SK-N-SH (cell line): ENCODE measurements at regions not wholly inside any gene's neighbourhood (a gene's known extent, or its start where the extent isn't known, plus 50 kb on each side); places are given as distances from the start of the nearest gene placed in this dataset.

Experiments used
- CHD2 ChIP-seq: fragments of 150-350 bp; IDR thresholded peaks from 2 replicates; pipeline ENCODE4 v1.6.1; 2018; ENCODE audit warnings: low read length; ENCODE audit not compliant: partially characterized antibody
- CTCF ChIP-seq: fragments of 200-600 bp; sonication (generic); IDR thresholded peaks from 2 replicates; pipeline ENCODE4 v1.6.1; 2017; ENCODE audit warnings: antibody characterized with exemption, mild to moderate bottlenecking, moderate library complexity
- POLR2AphosphoS5 ChIP-seq: IDR thresholded peaks from 2 replicates; pipeline ENCODE4 v1.6.1; 2012; ENCODE audit warnings: low read depth, low read length
- REST ChIP-seq: IDR thresholded peaks from 2 replicates; pipeline ENCODE4 v1.6.1; 2012; ENCODE audit warnings: mild to moderate bottlenecking, low read depth, low read length, moderate library complexity

- no peak for TF ChIP-seq POLR2AphosphoS5
- TF ChIP-seq CHD2: no peak
- no peak for TF ChIP-seq REST
- TF ChIP-seq CTCF: no peak
Observed at GRCh38 chr4:38254825-38255224, 294.6 kb downstream of the PTTG2 start.
